Activated CD4-positive, alpha-beta T cell treated with anti-CD3 and anti-CD28 coated beads, Interleukin-2, amount 10 ng/mL, durations not matched to agents 7 days and 5 days (primary cell): ENCODE measurements at regions not wholly inside any gene's neighbourhood (a gene's known extent, or its start where the extent isn't known, plus 50 kb on each side); places are given as distances from the start of the nearest gene placed in this dataset.

Experiments
- CTCF ChIA-PET: fragments of 350-600 bp; sonication (Branson Sonifier 250); formaldehyde crosslinking; loops from one replicate; lab custom pipeline; 2021; ENCODE audit warnings: antibody characterized with exemption; lab: Charles Lee
- POLR2A ChIA-PET: fragments of 350-600 bp; sonication (Branson Sonifier 250); formaldehyde crosslinking; loops from one replicate; lab custom pipeline; 2021; ENCODE audit warnings: antibody characterized with exemption; lab: Charles Lee
- DNase-seq: peaks from one replicate; pipeline ENCODE4 v3.0.0-alpha.2; 2020
- H3K27ac Mint-ChIP-seq: one replicate; pipeline ENCODE4 v1.8.0; 2021; ENCODE audit warnings: mild to moderate bottlenecking, moderate library complexity, mixed read lengths
- H3K27me3 Mint-ChIP-seq: one replicate; pipeline ENCODE4 v1.8.0; 2021; ENCODE audit warnings: mixed read lengths
- H3K36me3 Mint-ChIP-seq: one replicate; pipeline ENCODE4 v1.8.0; 2021; ENCODE audit warnings: low read depth, mixed read lengths
- H3K4me1 Mint-ChIP-seq: one replicate; pipeline ENCODE4 v1.8.0; 2021; ENCODE audit warnings: mixed read lengths
- H3K4me3 Mint-ChIP-seq: one replicate; pipeline ENCODE4 v1.8.0; 2021; ENCODE audit warnings: mild to moderate bottlenecking, moderate library complexity, mixed read lengths
- H3K9me3 Mint-ChIP-seq: one replicate; pipeline ENCODE4 v1.8.0; 2021; ENCODE audit warnings: mixed read lengths

- CTCF ChIA-PET, result interaction anchor here (1.0 to 10.0 kb wide), 3 partner anchors 9 to 56 kb away, joined by 3 to 49 read pairs (median 4); no protein-coding TSS in a partner anchor
- H3K36me3 Mint-ChIP-seq, result peaks cover 11% of the 10 kb centered on the region
- H3K27ac Mint-ChIP-seq, result peak overlapping the region; percentile 25
- H3K27me3 Mint-ChIP-seq, result no peaks in the 10 kb centered on the region
- DNase-seq, result peak; percentile 2
- POLR2A ChIA-PET, result no interaction called here
- H3K9me3 Mint-ChIP-seq, result no peaks in the 10 kb centered on the region
- H3K4me3 Mint-ChIP-seq, result no peak overlapping the region
- peaks cover 77% of the 10 kb centered on the region for H3K4me1 Mint-ChIP-seq
These were observed 55.9 kb upstream of the KLF13 start for GRCh38 chr15:31270767-31271166.

- Mint-ChIP-seq H3K4me3 (no peak overlapping the region), H3K27ac (peak overlapping the region; percentile 46), H3K9me3 (no peaks in the 10 kb centered on the region), H3K4me1 (peaks cover 73% of the 10 kb centered on the region), H3K36me3 (peaks cover 11% of the 10 kb centered on the region), H3K27me3 (no peaks in the 10 kb centered on the region)
- ChIA-PET POLR2A (no interaction called here), CTCF (interaction anchor here (1.9 to 10.0 kb wide), 2 partner anchors 17 to 56 kb away, joined by 4 to 49 read pairs; no protein-coding TSS in a partner anchor)
- peak; percentile 5 for DNase-seq
These were observed 55.4 kb upstream of the KLF13 start for GRCh38 chr15:31271224-31271635.

GRCh38 chr15:31271711-31272557 lies 54.7 kb upstream of the KLF13 start:
- no peaks in the 10 kb centered on the region for H3K27me3 Mint-ChIP-seq

GRCh38 chr15:31272558-31273257 lies 53.9 kb upstream of the KLF13 start:
- Mint-ChIP-seq H3K9me3 (no peaks in the 10 kb centered on the region), H3K4me3 (no peak overlapping the region), H3K36me3 (peaks cover 7% of the 10 kb centered on the region), H3K4me1 (peaks cover 58% of the 10 kb centered on the region), H3K27me3 (no peaks in the 10 kb centered on the region), H3K27ac (peak overlapping the region; percentile 46)
- no peak for DNase-seq
- ChIA-PET CTCF (interaction anchor here (1.1 to 1.5 kb wide), 2 partner anchors 17 to 39 kb away, joined by 3 read pairs; no protein-coding TSS in a partner anchor), POLR2A (no interaction called here)

More at GRCh38 chr15:31271711-31272557, 54.7 kb upstream of the KLF13 start:
- peak overlapping the region; percentile 57 for H3K27ac Mint-ChIP-seq
- CTCF ChIA-PET, result interaction anchor here (1.5 to 1.9 kb wide), 2 partner anchors 40 to 57 kb away, joined by 3 to 4 read pairs; no protein-coding TSS in a partner anchor
- H3K9me3 Mint-ChIP-seq, result no peaks in the 10 kb centered on the region
- DNase-seq, result peak; percentile 4
- POLR2A ChIA-PET, result no interaction called here
- no peak overlapping the region for H3K4me3 Mint-ChIP-seq
- H3K4me1 Mint-ChIP-seq, result peaks cover 66% of the 10 kb centered on the region
- peaks cover 11% of the 10 kb centered on the region for H3K36me3 Mint-ChIP-seq

- Mint-ChIP-seq H3K36me3 (peaks cover 2% of the 10 kb centered on the region), H3K4me3 (no peak overlapping the region), H3K27ac (peak overlapping the region; percentile 72), H3K4me1 (peaks cover 51% of the 10 kb centered on the region), H3K27me3 (no peaks in the 10 kb centered on the region), H3K9me3 (no peaks in the 10 kb centered on the region)
- POLR2A ChIA-PET, result no interaction called here
- CTCF ChIA-PET, result interaction anchor here (1.1 kb wide), 1 partner anchor 18 kb away, joined by 3 read pairs; no protein-coding TSS in a partner anchor
- DNase-seq, result no peak
These were observed 53.2 kb upstream of the KLF13 start for GRCh38 chr15:31273258-31273941.

GRCh38 chr15:31274496-31275330 lies 51.9 kb upstream of the KLF13 start:
- no peaks in the 10 kb centered on the region for H3K27me3 Mint-ChIP-seq
- H3K9me3 Mint-ChIP-seq, result no peaks in the 10 kb centered on the region
- POLR2A ChIA-PET, result no interaction called here
- H3K4me3 Mint-ChIP-seq, result no peak overlapping the region
- H3K4me1 Mint-ChIP-seq, result peaks cover 47% of the 10 kb centered on the region
- H3K36me3 Mint-ChIP-seq, result peaks cover 2% of the 10 kb centered on the region
- CTCF ChIA-PET, result no interaction called here
- peak; percentile 4 for DNase-seq
- H3K27ac Mint-ChIP-seq, result no peak overlapping the region

- no peaks in the 10 kb centered on the region for H3K36me3 Mint-ChIP-seq
- no peak overlapping the region for H3K27ac Mint-ChIP-seq
- no peaks in the 10 kb centered on the region for H3K27me3 Mint-ChIP-seq
- no peaks in the 10 kb centered on the region for H3K9me3 Mint-ChIP-seq
- peak; percentile 1 for DNase-seq
- ChIA-PET CTCF (no interaction called here), POLR2A (no interaction called here)
- peaks cover 38% of the 10 kb centered on the region for H3K4me1 Mint-ChIP-seq
- no peak overlapping the region for H3K4me3 Mint-ChIP-seq
These were observed 51.0 kb upstream of the KLF13 start for GRCh38 chr15:31275331-31276262.

GRCh38 chr15:31276596-31277298 lies 49.9 kb upstream of the KLF13 start:
- ChIA-PET POLR2A (no interaction called here), CTCF (no interaction called here)
- Mint-ChIP-seq H3K9me3 (no peaks in the 10 kb centered on the region), H3K4me1 (peaks cover 28% of the 10 kb centered on the region), H3K36me3 (no peaks in the 10 kb centered on the region), H3K27me3 (no peaks in the 10 kb centered on the region), H3K27ac (peak overlapping the region; percentile 46), H3K4me3 (no peak overlapping the region)
- no peak for DNase-seq
